ENCODE measurements at regions not wholly inside any gene's neighbourhood (a gene's known extent, or its start where the extent isn't known, plus 50 kb on each side); places are given as distances from the start of the nearest gene placed in this dataset.

- TF ChIP-seq EP300 (IDR thresholded peaks at IDR 0.05) = peak in 1 of 2 donors; percentile 10
- TF ChIP-seq POLR2A (IDR thresholded peaks at IDR 0.05) = no peak
Measured at GRCh38 chr3:188060840-188061544, 93.0 kb upstream of the LPP start.
